ENCODE measurements at regions not wholly inside any gene's neighbourhood (a gene's known extent, or its start where the extent isn't known, plus 50 kb on each side); places are given as distances from the start of the nearest gene placed in this dataset.

DNA sequence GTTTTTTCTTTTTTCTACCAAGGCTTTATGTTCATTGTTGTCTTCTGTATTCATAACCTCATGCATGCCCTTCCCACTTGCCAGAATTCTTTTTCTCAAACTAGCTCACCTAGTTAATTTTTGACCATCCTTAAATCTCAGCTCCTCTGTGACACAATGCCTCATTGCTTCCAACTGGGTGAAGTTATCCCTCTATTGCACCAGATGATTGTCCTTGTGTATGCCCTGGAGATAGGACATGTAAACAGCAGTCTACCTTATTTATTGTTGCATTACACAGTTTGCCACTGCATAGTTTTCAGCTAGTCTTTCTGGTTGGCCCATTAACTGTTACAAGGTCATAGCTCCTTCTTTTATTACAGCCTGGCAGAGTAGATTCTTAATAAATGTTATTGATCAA lies 763.1 kb upstream of the COBL start:
- TF ChIP-seq, protein P1, sequence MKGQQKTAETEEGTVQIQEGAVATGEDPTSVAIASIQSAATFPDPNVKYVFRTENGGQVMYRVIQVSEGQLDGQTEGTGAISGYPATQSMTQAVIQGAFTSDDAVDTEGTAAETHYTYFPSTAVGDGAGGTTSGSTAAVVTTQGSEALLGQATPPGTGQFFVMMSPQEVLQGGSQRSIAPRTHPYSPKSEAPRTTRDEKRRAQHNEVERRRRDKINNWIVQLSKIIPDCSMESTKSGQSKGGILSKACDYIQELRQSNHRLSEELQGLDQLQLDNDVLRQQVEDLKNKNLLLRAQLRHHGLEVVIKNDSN (IDR thresholded peaks at IDR 0.05), result no peak
- TF ChIP-seq FOXM1 (IDR thresholded peaks at IDR 0.05; ENCODE audit: borderline replicate concordance, low read depth) (no peak), TAF1 (IDR thresholded peaks at IDR 0.05; ENCODE audit: low read depth) (no peak), YY1 (IDR thresholded peaks at IDR 0.05; ENCODE audit: low read depth) (no peak), RAD21 (IDR thresholded peaks at IDR 0.05; ENCODE audit: low read depth) (no peak)
- TF ChIP-seq, protein P2, sequence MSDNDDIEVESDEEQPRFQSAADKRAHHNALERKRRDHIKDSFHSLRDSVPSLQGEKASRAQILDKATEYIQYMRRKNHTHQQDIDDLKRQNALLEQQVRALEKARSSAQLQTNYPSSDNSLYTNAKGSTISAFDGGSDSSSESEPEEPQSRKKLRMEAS (IDR thresholded peaks at IDR 0.05), result no peak

Data from Ishikawa (cell line).